Ishikawa (cell line): ENCODE measurements at regions not wholly inside any gene's neighbourhood (a gene's known extent, or its start where the extent isn't known, plus 50 kb on each side); places are given as distances from the start of the nearest gene placed in this dataset.

Source experiments
- CEBPB ChIP-seq: IDR thresholded peaks from 2 replicates; pipeline ENCODE4 v1.6.1; 2012
- CREB1 ChIP-seq: IDR thresholded peaks from 2 replicates; pipeline ENCODE4 v1.6.1; 2012; ENCODE audit warnings: low read depth
- EGR1 ChIP-seq: IDR thresholded peaks from 2 replicates; pipeline ENCODE4 v1.6.1; 2012
- EP300 ChIP-seq: IDR thresholded peaks from 2 replicates; pipeline ENCODE4 v1.6.1; 2012; ENCODE audit warnings: borderline replicate concordance
- FOXM1 ChIP-seq: IDR thresholded peaks from 2 replicates; pipeline ENCODE4 v1.6.1; 2012; ENCODE audit warnings: low read depth, borderline replicate concordance
- RAD21 ChIP-seq: IDR thresholded peaks from 2 replicates; pipeline ENCODE4 v1.6.1; 2012; ENCODE audit warnings: low read depth
- REST ChIP-seq: IDR thresholded peaks from 2 replicates; pipeline ENCODE4 v1.6.1; 2012; ENCODE audit warnings: low read depth, mild to moderate bottlenecking
- TAF1 ChIP-seq: IDR thresholded peaks from 2 replicates; pipeline ENCODE4 v1.6.1; 2012; ENCODE audit warnings: low read depth, mild to moderate bottlenecking
- TCF12 ChIP-seq: IDR thresholded peaks from 2 replicates; pipeline ENCODE4 v1.6.1; 2012; ENCODE audit warnings: low read depth
- USF1 ChIP-seq: IDR thresholded peaks from 2 replicates; pipeline ENCODE4 v1.6.1; 2012
- YY1 ChIP-seq: IDR thresholded peaks from 2 replicates; pipeline ENCODE4 v1.6.1; 2012; ENCODE audit warnings: low read depth
- ZBTB7A ChIP-seq: IDR thresholded peaks from 2 replicates; pipeline ENCODE4 v1.6.1; 2012; ENCODE audit warnings: low read depth
- TF ChIP-seq, protein P1 (sequence below): IDR thresholded peaks from 2 replicates; pipeline ENCODE4 v1.6.1; 2012

- no peak for TF ChIP-seq ZBTB7A
- TF ChIP-seq RAD21, result no peak
- TF ChIP-seq USF1, result no peak
- TF ChIP-seq YY1, result no peak
- TF ChIP-seq, protein P1, sequence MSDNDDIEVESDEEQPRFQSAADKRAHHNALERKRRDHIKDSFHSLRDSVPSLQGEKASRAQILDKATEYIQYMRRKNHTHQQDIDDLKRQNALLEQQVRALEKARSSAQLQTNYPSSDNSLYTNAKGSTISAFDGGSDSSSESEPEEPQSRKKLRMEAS, result no peak
- no peak for TF ChIP-seq EP300
- no peak for TF ChIP-seq CREB1
- no peak for TF ChIP-seq FOXM1
- no peak for TF ChIP-seq TAF1
- TF ChIP-seq EGR1, result no peak
- TF ChIP-seq CEBPB, result no peak
- no peak for TF ChIP-seq REST
- no peak for TF ChIP-seq TCF12
Measured at GRCh38 chr3:55164191-55164590, 236.3 kb upstream of the LRTM1 start.
